ENCODE measurements at regions not wholly inside any gene's neighbourhood (a gene's known extent, or its start where the extent isn't known, plus 50 kb on each side); places are given as distances from the start of the nearest gene placed in this dataset.

- peaks cover 4% of the 10 kb centered on the region for H3K27me3 Mint-ChIP-seq
- H3K36me3 Mint-ChIP-seq = no peaks in the 10 kb centered on the region
- H3K4me1 Mint-ChIP-seq = no peaks in the 10 kb centered on the region
- H3K9me3 Mint-ChIP-seq = peaks cover 0 to 4% (median 0%) of the 10 kb centered on the region in 3 donors
- no peak overlapping the region for H3K27ac Mint-ChIP-seq
- H3K4me3 Mint-ChIP-seq = no peak overlapping the region
Measured at GRCh38 chr13:53204598-53204997, 176.0 kb downstream of the OLFM4 start.

GRCh38 chr13:53206455-53206854, 177.8 kb downstream of the OLFM4 start:
- Mint-ChIP-seq H3K9me3 (peaks cover 0 to 4% (median 0%) of the 10 kb centered on the region in 3 donors), H3K36me3 (no peaks in the 10 kb centered on the region), H3K4me1 (peaks cover 0 to 1% (median 0%) of the 10 kb centered on the region in 3 donors), H3K27me3 (peaks cover 4% of the 10 kb centered on the region), H3K27ac (no peak overlapping the region), H3K4me3 (no peak overlapping the region)

- Mint-ChIP-seq H3K9me3 (peaks cover 0 to 4% (median 0%) of the 10 kb centered on the region in 3 donors), H3K27ac (no peak overlapping the region), H3K4me3 (no peak overlapping the region), H3K36me3 (no peaks in the 10 kb centered on the region), H3K4me1 (peaks cover 0 to 1% (median 0%) of the 10 kb centered on the region in 3 donors), H3K27me3 (peaks cover 3% of the 10 kb centered on the region)
Measured at GRCh38 chr13:53207556-53207955, 178.9 kb downstream of the OLFM4 start.

GRCh38 chr13:53214433-53214832, 185.8 kb downstream of the OLFM4 start:
- Mint-ChIP-seq H3K4me1 (peaks cover 0 to 1% (median 0%) of the 10 kb centered on the region in 3 donors), H3K4me3 (no peak overlapping the region), H3K9me3 (no peaks in the 10 kb centered on the region), H3K27me3 (peaks cover 4% of the 10 kb centered on the region), H3K36me3 (no peaks in the 10 kb centered on the region), H3K27ac (no peak overlapping the region)

GRCh38 chr13:53215563-53215962, 186.9 kb downstream of the OLFM4 start:
- H3K27me3 Mint-ChIP-seq = peaks cover 4% of the 10 kb centered on the region
- H3K36me3 Mint-ChIP-seq = no peaks in the 10 kb centered on the region
- no peak overlapping the region for H3K27ac Mint-ChIP-seq
- no peaks in the 10 kb centered on the region for H3K9me3 Mint-ChIP-seq
- no peak overlapping the region for H3K4me3 Mint-ChIP-seq
- no peaks in the 10 kb centered on the region for H3K4me1 Mint-ChIP-seq

GRCh38 chr13:53216773-53217172, 188.2 kb downstream of the OLFM4 start:
- Mint-ChIP-seq H3K27ac (no peak overlapping the region), H3K36me3 (no peaks in the 10 kb centered on the region), H3K27me3 (peaks cover 4% of the 10 kb centered on the region), H3K4me3 (no peak overlapping the region), H3K9me3 (no peaks in the 10 kb centered on the region), H3K4me1 (no peaks in the 10 kb centered on the region)

- no peaks in the 10 kb centered on the region for H3K4me1 Mint-ChIP-seq
- H3K36me3 Mint-ChIP-seq = no peaks in the 10 kb centered on the region
- H3K27me3 Mint-ChIP-seq = peaks cover 4% of the 10 kb centered on the region
Measured at GRCh38 chr13:53217194-53217593, 188.6 kb downstream of the OLFM4 start.

GRCh38 chr13:53220038-53220437, 191.4 kb downstream of the OLFM4 start:
- H3K4me3 Mint-ChIP-seq = no peak overlapping the region
- peaks cover 2% of the 10 kb centered on the region for H3K36me3 Mint-ChIP-seq
- no peak overlapping the region for H3K27ac Mint-ChIP-seq
- H3K9me3 Mint-ChIP-seq = peaks cover 3 to 19% (median 3%) of the 10 kb centered on the region in 3 donors
- H3K27me3 Mint-ChIP-seq = peaks cover 4% of the 10 kb centered on the region
- no peaks in the 10 kb centered on the region for H3K4me1 Mint-ChIP-seq

More at GRCh38 chr13:53217194-53217593, 188.6 kb downstream of the OLFM4 start:
- peaks cover 0 to 2% (median 0%) of the 10 kb centered on the region in 3 donors for H3K9me3 Mint-ChIP-seq
- H3K4me3 Mint-ChIP-seq = no peak overlapping the region
- H3K27ac Mint-ChIP-seq = no peak overlapping the region

- Mint-ChIP-seq H3K36me3 (no peaks in the 10 kb centered on the region), H3K27ac (no peak overlapping the region), H3K27me3 (no peaks in the 10 kb centered on the region), H3K9me3 (no peaks in the 10 kb centered on the region), H3K4me3 (no peak overlapping the region), H3K4me1 (no peaks in the 10 kb centered on the region)
Measured at GRCh38 chr13:53237696-53238095, 209.1 kb downstream of the OLFM4 start.

GRCh38 chr13:53238261-53238660, 209.6 kb downstream of the OLFM4 start:
- no peaks in the 10 kb centered on the region for H3K27me3 Mint-ChIP-seq
- no peak overlapping the region for H3K27ac Mint-ChIP-seq
- H3K4me3 Mint-ChIP-seq = no peak overlapping the region
- H3K4me1 Mint-ChIP-seq = no peaks in the 10 kb centered on the region
- H3K36me3 Mint-ChIP-seq = no peaks in the 10 kb centered on the region
- no peaks in the 10 kb centered on the region for H3K9me3 Mint-ChIP-seq

GRCh38 chr13:53240401-53241025, 211.9 kb downstream of the OLFM4 start:
- H3K36me3 Mint-ChIP-seq = no peaks in the 10 kb centered on the region
- H3K4me3 Mint-ChIP-seq = no peak overlapping the region
- no peak overlapping the region for H3K27ac Mint-ChIP-seq
- no peaks in the 10 kb centered on the region for H3K4me1 Mint-ChIP-seq
- no peaks in the 10 kb centered on the region for H3K9me3 Mint-ChIP-seq
- no peaks in the 10 kb centered on the region for H3K27me3 Mint-ChIP-seq

- Mint-ChIP-seq H3K4me3 (peak overlapping the region in 1 of 4 donors; percentile 22), H3K9me3 (no peaks in the 10 kb centered on the region), H3K27ac (no peak overlapping the region), H3K4me1 (no peaks in the 10 kb centered on the region), H3K27me3 (no peaks in the 10 kb centered on the region), H3K36me3 (no peaks in the 10 kb centered on the region)
Measured at GRCh38 chr13:53241891-53242348, 213.3 kb downstream of the OLFM4 start.

- Mint-ChIP-seq H3K36me3 (no peaks in the 10 kb centered on the region), H3K27ac (no peak overlapping the region), H3K4me3 (no peak overlapping the region), H3K4me1 (peaks cover 0 to 3% (median 0%) of the 10 kb centered on the region in 3 donors), H3K9me3 (peaks cover 0 to 2% (median 0%) of the 10 kb centered on the region in 3 donors), H3K27me3 (no peaks in the 10 kb centered on the region)
Measured at GRCh38 chr13:53249236-53249635, 220.6 kb downstream of the OLFM4 start.

GRCh38 chr13:53250272-53250875, 221.8 kb downstream of the OLFM4 start:
- Mint-ChIP-seq H3K36me3 (no peaks in the 10 kb centered on the region), H3K9me3 (peaks cover 0 to 2% (median 0%) of the 10 kb centered on the region in 3 donors), H3K27ac (no peak overlapping the region), H3K27me3 (no peaks in the 10 kb centered on the region), H3K4me3 (no peak overlapping the region), H3K4me1 (peaks cover 0 to 3% (median 0%) of the 10 kb centered on the region in 3 donors)

GRCh38 chr13:53250977-53251376, 222.4 kb downstream of the OLFM4 start:
- H3K4me1 Mint-ChIP-seq = peaks cover 0 to 3% (median 0%) of the 10 kb centered on the region in 3 donors
- no peaks in the 10 kb centered on the region for H3K27me3 Mint-ChIP-seq
- H3K27ac Mint-ChIP-seq = no peak overlapping the region
- no peaks in the 10 kb centered on the region for H3K36me3 Mint-ChIP-seq
- peaks cover 0 to 2% (median 0%) of the 10 kb centered on the region in 3 donors for H3K9me3 Mint-ChIP-seq
- no peak overlapping the region for H3K4me3 Mint-ChIP-seq

GRCh38 chr13:53254500-53254899, 225.9 kb downstream of the OLFM4 start:
- peaks cover 0 to 2% (median 0%) of the 10 kb centered on the region in 3 donors for H3K9me3 Mint-ChIP-seq
- no peaks in the 10 kb centered on the region for H3K27me3 Mint-ChIP-seq
- peaks cover 0 to 3% (median 0%) of the 10 kb centered on the region in 3 donors for H3K4me1 Mint-ChIP-seq
- no peaks in the 10 kb centered on the region for H3K36me3 Mint-ChIP-seq
- no peak overlapping the region for H3K4me3 Mint-ChIP-seq
- H3K27ac Mint-ChIP-seq = no peak overlapping the region
